ENCODE measurements at regions not wholly inside any gene's neighbourhood (a gene's known extent, or its start where the extent isn't known, plus 50 kb on each side); places are given as distances from the start of the nearest gene placed in this dataset.
"Not testable (repeated sequence)": the region's sequence is repeated elsewhere in the genome, so short reads cannot be mapped to it uniquely, and the experiment has no call there.

GRCh38 chr6:19547507-19547906 is 289.7 kb upstream of the ID4 start:
- no peak for DNase-seq (ENCODE audit: low read depth)

GRCh38 chr6:19549109-19549508 is 288.1 kb upstream of the ID4 start:
- DNase-seq (ENCODE audit: low read depth): no peak

GRCh38 chr6:19550380-19550779 is 286.8 kb upstream of the ID4 start:
- no peak for DNase-seq (ENCODE audit: low read depth)

GRCh38 chr6:19551611-19552010 is 285.6 kb upstream of the ID4 start:
- no peak for DNase-seq (ENCODE audit: low read depth)

GRCh38 chr6:19552076-19552475 is 285.1 kb upstream of the ID4 start:
- no peak for DNase-seq (ENCODE audit: low read depth)

GRCh38 chr6:19552588-19552987 is 284.6 kb upstream of the ID4 start:
- DNase-seq (ENCODE audit: low read depth): no peak

GRCh38 chr6:19554356-19555225 is 282.6 kb upstream of the ID4 start:
- no peak for DNase-seq (ENCODE audit: low read depth)

GRCh38 chr6:19557191-19557590 is 280.0 kb upstream of the ID4 start:
- no peak for DNase-seq (ENCODE audit: low read depth)

GRCh38 chr6:19558201-19558600 is 279.0 kb upstream of the ID4 start:
- no peak for DNase-seq (ENCODE audit: low read depth)

GRCh38 chr6:19558934-19559333 is 278.2 kb upstream of the ID4 start:
- no peak for DNase-seq (ENCODE audit: low read depth)

- DNase-seq (ENCODE audit: low read depth): no peak
Observed at GRCh38 chr6:19562468-19562867, 274.7 kb upstream of the ID4 start.

GRCh38 chr6:19569563-19569962 is 267.6 kb upstream of the ID4 start:
- DNase-seq (ENCODE audit: low read depth): no peak

GRCh38 chr6:19571176-19571575 is 266.0 kb upstream of the ID4 start:
- no peak for DNase-seq (ENCODE audit: low read depth)

- DNase-seq (ENCODE audit: low read depth): no peak
Observed at GRCh38 chr6:19578481-19578880, 258.7 kb upstream of the ID4 start.

GRCh38 chr6:19584207-19584606 is 253.0 kb upstream of the ID4 start:
- DNase-seq (ENCODE audit: low read depth): not testable (repeated sequence)

GRCh38 chr6:19587238-19587942 is 249.8 kb upstream of the ID4 start:
- DNase-seq (ENCODE audit: low read depth): no peak

- DNase-seq (ENCODE audit: low read depth): no peak
Observed at GRCh38 chr6:19590501-19591131, 246.6 kb upstream of the ID4 start.

GRCh38 chr6:19597809-19598320 is 239.3 kb upstream of the ID4 start:
- no peak for DNase-seq (ENCODE audit: low read depth)

- DNase-seq (ENCODE audit: low read depth): no peak
Observed at GRCh38 chr6:19599796-19600464, 237.2 kb upstream of the ID4 start.

- DNase-seq (ENCODE audit: low read depth): no peak
Observed at GRCh38 chr6:19602434-19603013, 234.6 kb upstream of the ID4 start.

- DNase-seq (ENCODE audit: low read depth): no peak
Observed at GRCh38 chr6:19603721-19604120, 233.4 kb upstream of the ID4 start.

GRCh38 chr6:19605624-19606023 is 231.5 kb upstream of the ID4 start:
- DNase-seq (ENCODE audit: low read depth): no peak
